A549 (cell line): ENCODE measurements at regions not wholly inside any gene's neighbourhood (a gene's known extent, or its start where the extent isn't known, plus 50 kb on each side); places are given as distances from the start of the nearest gene placed in this dataset.

Experiments used
- ATAC-seq, 2 experiments: fragments of 200-7000 bp in 1 of 2; fragments of >200 bp in 1 of 2; cut with Nextera tagmentation in 1 of 2; cut with Tn5 transposase in 1 of 2; 3 replicates each; pipeline versions ENCODE4 v1.8.0 to v1.9.1; 2018 to 2020; ENCODE audit warnings: mild to moderate bottlenecking in 1 of 2, moderate library complexity in 1 of 2
- CTCF ChIA-PET: fragments of 300-600 bp; sonication (Branson Sonifier 250); formaldehyde crosslinking; extraction: SDS; loops from one replicate; lab custom pipeline; 2021; ENCODE audit warnings: antibody characterized with exemption, inconsistent platforms; lab: Yijun Ruan, JAX
- POLR2A ChIA-PET: fragments of 350-600 bp; formaldehyde crosslinking; extraction: SDS; loops from one replicate; lab custom pipeline; 2021; ENCODE audit warnings: antibody characterized with exemption, inconsistent platforms; lab: Yijun Ruan, JAX
- DNase-seq, 2 experiments: peaks; one replicate each; pipeline versions ENCODE4 v3.0.0 to v3.0.0-alpha.2; 2011 to 2016; ENCODE audit warnings: low read depth in 1 of 2, low spot score in 1 of 2
- FAIRE-seq: peaks from 2 replicates; lab custom pipeline; 2011; peaks lifted over from hg19 to GRCh38; lab: Jason Lieb, UNC
- H3K27ac ChIP-seq, 2 experiments: fragments of >200 bp; sonication (Bioruptor Twin); formaldehyde crosslinking; 3 replicates each; pipeline ENCODE4 v1.5.1; 2016 to 2017
- H3K4me1 ChIP-seq: fragments of >200 bp; sonication (Bioruptor Twin); formaldehyde crosslinking; 3 replicates; pipeline ENCODE4 v1.6.1; 2016
- H3K4me2 ChIP-seq: fragments of >200 bp; sonication (Bioruptor Twin); formaldehyde crosslinking; 3 replicates; pipeline ENCODE4 v1.6.1; 2016
- H3K4me3 ChIP-seq: fragments of >200 bp; sonication (Bioruptor Twin); formaldehyde crosslinking; 3 replicates; pipeline ENCODE4 v1.5.1; 2016
- H3K9me3 ChIP-seq: fragments of >200 bp; sonication (Bioruptor Twin); formaldehyde crosslinking; 3 replicates; pipeline ENCODE4 v1.6.1; 2016
- CBX8 ChIP-seq: fragments of 200-600 bp; sonication (generic); IDR thresholded peaks from 2 replicates; pipeline ENCODE4 v1.6.1; 2016
- CHD4 ChIP-seq: fragments of 200-600 bp; sonication (generic); IDR thresholded peaks from 2 replicates; pipeline ENCODE4 v1.6.1; 2016; ENCODE audit warnings: antibody characterized with exemption, mild to moderate bottlenecking, borderline replicate concordance
- E2F6 ChIP-seq: IDR thresholded peaks from 2 replicates; pipeline ENCODE4 v1.6.1; 2012; ENCODE audit warnings: low read depth, borderline replicate concordance
- EHF ChIP-seq: fragments of 250-450 bp; sonication (Bioruptor Pico); IDR thresholded peaks from 2 replicates; pipeline ENCODE4 v1.5.0; 2020; ENCODE audit warnings: mild to moderate bottlenecking
- EHMT2 ChIP-seq: fragments of 200-600 bp; sonication (generic); IDR thresholded peaks from 2 replicates; pipeline ENCODE4 v1.6.1; 2016; ENCODE audit warnings: antibody characterized with exemption, low read depth, mild to moderate bottlenecking, moderate library complexity
- EP300 ChIP-seq, 2 experiments: fragments of >200 bp; sonication (Bioruptor Twin); formaldehyde crosslinking; IDR thresholded peaks; 2 replicates in 1 of 2; 3 replicates in 1 of 2; pipeline ENCODE4 v1.6.1; 2016 to 2017
- FOSL2 ChIP-seq, 2 experiments: fragments of 450-650 bp in 1 of 2; fragments of >200 bp in 1 of 2; sonication (Bioruptor Twin) in 1 of 2; formaldehyde crosslinking; IDR thresholded peaks; 2 replicates each; pipeline versions ENCODE4 v1.5.0 to v1.6.1; 2016 to 2020; ENCODE audit warnings: mild to moderate bottlenecking in 1 of 2, moderate library complexity in 1 of 2
- GATA3 ChIP-seq: IDR thresholded peaks from 2 replicates; pipeline ENCODE4 v1.6.1; 2012; ENCODE audit warnings: borderline replicate concordance
- HDAC2 ChIP-seq: fragments of 200-600 bp; sonication (generic); IDR thresholded peaks from 2 replicates; pipeline ENCODE4 v1.6.1; 2016
- HOXA7 ChIP-seq: fragments of 250-450 bp; sonication (Bioruptor Pico); IDR thresholded peaks from 2 replicates; pipeline ENCODE4 v1.5.0; 2020; ENCODE audit warnings: mild to moderate bottlenecking, moderate library complexity
- KDM1A ChIP-seq: fragments of 200-600 bp; sonication (generic); IDR thresholded peaks from 2 replicates; pipeline ENCODE4 v1.6.1; 2016; ENCODE audit warnings: low read depth, mild to moderate bottlenecking
- NPAS2 ChIP-seq: fragments of 250-450 bp; sonication (Bioruptor Pico); IDR thresholded peaks from 2 replicates; pipeline ENCODE4 v1.8.0; 2022; ENCODE audit warnings: mild to moderate bottlenecking, moderate library complexity, borderline replicate concordance
- RCOR1 ChIP-seq: fragments of 150-350 bp; IDR thresholded peaks from 2 replicates; pipeline ENCODE4 v1.6.1; 2014; ENCODE audit warnings: antibody characterized with exemption, low read length, low read depth
- TFCP2L1 ChIP-seq: fragments of 250-450 bp; sonication (Bioruptor Pico); IDR thresholded peaks from 2 replicates; pipeline ENCODE4 v1.5.0; 2021; ENCODE audit warnings: mild to moderate bottlenecking
- ZC3H11A ChIP-seq: fragments of 450-650 bp; IDR thresholded peaks from 2 replicates; pipeline ENCODE4 v1.6.1; 2014; ENCODE audit warnings: antibody characterized with exemption, mild to moderate bottlenecking
- ZFP36 ChIP-seq: fragments of 450-650 bp; IDR thresholded peaks from 2 replicates; pipeline ENCODE4 v1.6.1; 2014; ENCODE audit warnings: borderline replicate concordance; ENCODE audit not compliant: partially characterized antibody
- ZNF302 ChIP-seq: fragments of 250-450 bp; sonication (Bioruptor Pico); IDR thresholded peaks from 2 replicates; pipeline ENCODE4 v1.9.0; 2021; ENCODE audit warnings: inconsistent platforms, mild to moderate bottlenecking, moderate library complexity
- WGBS: methylation state at CpG from one replicate; pipeline ENCODE4 v1.1.6; 2017; ENCODE audit errors: missing lambda C conversion rate; 5-methylcytosine and 5-hydroxymethylcytosine counted together
- TF ChIP-seq, protein P1 (sequence below): fragments of >200 bp; sonication (Bioruptor Twin); formaldehyde crosslinking; IDR thresholded peaks from 3 replicates; pipeline ENCODE4 v1.6.1; 2016
- TF ChIP-seq, protein P2 (sequence below): fragments of 200-600 bp; sonication (generic); IDR thresholded peaks from 2 replicates; pipeline ENCODE4 v1.6.1; 2016; ENCODE audit warnings: antibody characterized with exemption, mild to moderate bottlenecking, moderate library complexity
- TF ChIP-seq, protein P3 (sequence below): fragments of 250-450 bp; sonication (Bioruptor Pico); IDR thresholded peaks from 2 replicates; pipeline ENCODE4 v1.5.0; 2020; ENCODE audit warnings: low read depth, mild to moderate bottlenecking, moderate library complexity
- TF ChIP-seq, protein P4 (sequence below): IDR thresholded peaks from 2 replicates; pipeline ENCODE4 v1.6.1; 2012

DNA sequence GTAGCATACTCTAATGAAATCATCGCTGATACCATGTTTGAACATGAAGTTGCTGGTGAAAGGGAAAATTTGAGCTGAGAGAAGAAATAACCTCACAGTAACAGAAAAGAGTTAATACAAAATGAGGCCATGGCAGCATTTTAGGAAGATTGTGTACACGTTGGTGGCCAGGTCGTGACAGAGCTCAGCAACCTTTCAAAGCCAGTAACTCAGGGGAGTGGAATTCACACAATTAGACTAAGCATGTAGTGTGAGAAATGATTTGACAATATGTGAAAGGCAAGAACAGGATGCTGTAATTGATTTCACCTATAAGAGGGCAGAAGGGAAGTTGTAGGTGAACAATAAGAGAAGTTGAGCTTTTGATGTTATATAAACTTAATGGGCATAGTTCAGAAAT is 246.3 kb downstream of the OGFRL1 start:
- H3K27ac ChIP-seq, result no peak overlapping the region
- no peak overlapping the region for H3K4me3 ChIP-seq
- no peak overlapping the region for H3K4me2 ChIP-seq
- FAIRE-seq (no peak), DNase-seq (no peak), ATAC-seq (no peak)
- no peaks in the 10 kb centered on the region for H3K9me3 ChIP-seq
- POLR2A ChIA-PET, result no interaction called here
- 16% methylated on average over 3 of the region's 3 CpGs for WGBS
- H3K4me1 ChIP-seq, result no peaks in the 10 kb centered on the region
- CTCF ChIA-PET, result interaction anchor here (0.6 to 1.6 kb wide), 4 partner anchors 10 to 1840 kb away, joined by 3 to 4 read pairs (median 3); no protein-coding TSS in a partner anchor
- no peak for TF ChIP-seq CBX8

DNA sequence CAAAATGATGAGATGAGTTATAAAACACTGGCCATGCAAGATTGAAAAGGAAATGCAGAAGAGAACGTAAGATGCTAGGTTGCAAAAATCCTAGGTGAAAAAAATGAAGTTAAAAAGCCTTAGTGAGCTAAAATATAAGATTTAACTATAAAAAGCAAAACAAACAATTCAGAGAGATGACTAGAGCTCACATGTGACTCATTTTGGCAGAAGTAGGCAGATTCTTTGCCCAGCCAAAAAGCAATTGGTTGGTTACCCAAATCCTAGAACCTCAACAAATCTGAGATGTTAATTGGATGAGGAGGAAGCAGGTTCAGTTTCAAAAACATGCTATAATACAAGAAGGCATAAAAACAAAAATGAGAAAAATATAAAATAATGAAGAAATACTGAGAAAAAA is 249.1 kb downstream of the OGFRL1 start:
- POLR2A ChIA-PET, result no interaction called here
- FAIRE-seq (no peak), DNase-seq (no peak), ATAC-seq (no peak)
- no peak overlapping the region for H3K27ac ChIP-seq
- WGBS, result 14% methylated on average over 1 of the region's 1 CpG
- H3K4me2 ChIP-seq, result no peak overlapping the region
- no peaks in the 10 kb centered on the region for H3K9me3 ChIP-seq
- CTCF ChIA-PET, result interaction anchor here (2.3 kb wide), 1 partner anchor 11 kb away, joined by 8 read pairs; no protein-coding TSS in a partner anchor
- H3K4me3 ChIP-seq, result no peak overlapping the region
- TF ChIP-seq FOSL2 (IDR thresholded peaks at IDR 0.05), result no peak
- TF ChIP-seq FOSL2 (CRISPR knock-in tag; IDR thresholded peaks at IDR 0.05), result no peak
- no peak for TF ChIP-seq EHMT2
- no peak for TF ChIP-seq CBX8
- no peak for TF ChIP-seq ZNF302 (CRISPR knock-in tag)
- TF ChIP-seq KDM1A, result no peak
- no peak for TF ChIP-seq HOXA7 (CRISPR knock-in tag)
- TF ChIP-seq E2F6, result no peak
- TF ChIP-seq RCOR1, result no peak
- TF ChIP-seq, protein P1, sequence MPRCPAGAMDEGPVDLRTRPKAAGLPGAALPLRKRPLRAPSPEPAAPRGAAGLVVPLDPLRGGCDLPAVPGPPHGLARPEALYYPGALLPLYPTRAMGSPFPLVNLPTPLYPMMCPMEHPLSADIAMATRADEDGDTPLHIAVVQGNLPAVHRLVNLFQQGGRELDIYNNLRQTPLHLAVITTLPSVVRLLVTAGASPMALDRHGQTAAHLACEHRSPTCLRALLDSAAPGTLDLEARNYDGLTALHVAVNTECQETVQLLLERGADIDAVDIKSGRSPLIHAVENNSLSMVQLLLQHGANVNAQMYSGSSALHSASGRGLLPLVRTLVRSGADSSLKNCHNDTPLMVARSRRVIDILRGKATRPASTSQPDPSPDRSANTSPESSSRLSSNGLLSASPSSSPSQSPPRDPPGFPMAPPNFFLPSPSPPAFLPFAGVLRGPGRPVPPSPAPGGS, result no peak
- no peak for TF ChIP-seq NPAS2 (CRISPR knock-in tag)
- TF ChIP-seq CHD4, result no peak
- no peak for TF ChIP-seq HDAC2
- TF ChIP-seq GATA3, result no peak
- TF ChIP-seq ZFP36, result no peak
- H3K4me1 ChIP-seq, result no peaks in the 10 kb centered on the region

GRCh38 chr6:71544028-71544427 is 255.4 kb downstream of the OGFRL1 start:
- CTCF ChIA-PET, result no interaction called here
- FAIRE-seq, result no peak

More at GRCh38 chr6:71544028-71544427, 255.4 kb downstream of the OGFRL1 start:
- TF ChIP-seq, protein P2, sequence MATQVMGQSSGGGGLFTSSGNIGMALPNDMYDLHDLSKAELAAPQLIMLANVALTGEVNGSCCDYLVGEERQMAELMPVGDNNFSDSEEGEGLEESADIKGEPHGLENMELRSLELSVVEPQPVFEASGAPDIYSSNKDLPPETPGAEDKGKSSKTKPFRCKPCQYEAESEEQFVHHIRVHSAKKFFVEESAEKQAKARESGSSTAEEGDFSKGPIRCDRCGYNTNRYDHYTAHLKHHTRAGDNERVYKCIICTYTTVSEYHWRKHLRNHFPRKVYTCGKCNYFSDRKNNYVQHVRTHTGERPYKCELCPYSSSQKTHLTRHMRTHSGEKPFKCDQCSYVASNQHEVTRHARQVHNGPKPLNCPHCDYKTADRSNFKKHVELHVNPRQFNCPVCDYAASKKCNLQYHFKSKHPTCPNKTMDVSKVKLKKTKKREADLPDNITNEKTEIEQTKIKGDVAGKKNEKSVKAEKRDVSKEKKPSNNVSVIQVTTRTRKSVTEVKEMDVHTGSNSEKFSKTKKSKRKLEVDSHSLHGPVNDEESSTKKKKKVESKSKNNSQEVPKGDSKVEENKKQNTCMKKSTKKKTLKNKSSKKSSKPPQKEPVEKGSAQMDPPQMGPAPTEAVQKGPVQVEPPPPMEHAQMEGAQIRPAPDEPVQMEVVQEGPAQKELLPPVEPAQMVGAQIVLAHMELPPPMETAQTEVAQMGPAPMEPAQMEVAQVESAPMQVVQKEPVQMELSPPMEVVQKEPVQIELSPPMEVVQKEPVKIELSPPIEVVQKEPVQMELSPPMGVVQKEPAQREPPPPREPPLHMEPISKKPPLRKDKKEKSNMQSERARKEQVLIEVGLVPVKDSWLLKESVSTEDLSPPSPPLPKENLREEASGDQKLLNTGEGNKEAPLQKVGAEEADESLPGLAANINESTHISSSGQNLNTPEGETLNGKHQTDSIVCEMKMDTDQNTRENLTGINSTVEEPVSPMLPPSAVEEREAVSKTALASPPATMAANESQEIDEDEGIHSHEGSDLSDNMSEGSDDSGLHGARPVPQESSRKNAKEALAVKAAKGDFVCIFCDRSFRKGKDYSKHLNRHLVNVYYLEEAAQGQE, result no peak
- no peak for TF ChIP-seq HDAC2
- TF ChIP-seq, protein P3, sequence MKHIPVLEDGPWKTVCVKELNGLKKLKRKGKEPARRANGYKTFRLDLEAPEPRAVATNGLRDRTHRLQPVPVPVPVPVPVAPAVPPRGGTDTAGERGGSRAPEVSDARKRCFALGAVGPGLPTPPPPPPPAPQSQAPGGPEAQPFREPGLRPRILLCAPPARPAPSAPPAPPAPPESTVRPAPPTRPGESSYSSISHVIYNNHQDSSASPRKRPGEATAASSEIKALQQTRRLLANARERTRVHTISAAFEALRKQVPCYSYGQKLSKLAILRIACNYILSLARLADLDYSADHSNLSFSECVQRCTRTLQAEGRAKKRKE (CRISPR knock-in tag), result no peak
- no peak for TF ChIP-seq ZC3H11A
- TF ChIP-seq E2F6, result no peak
- no peak for TF ChIP-seq ZFP36
- no peak for TF ChIP-seq RCOR1
- TF ChIP-seq TFCP2L1, result no peak
- TF ChIP-seq EHF (CRISPR knock-in tag), result no peak
- no peak for TF ChIP-seq ZNF302 (CRISPR knock-in tag)
- no peak for TF ChIP-seq NPAS2 (CRISPR knock-in tag)
- TF ChIP-seq, protein P4, sequence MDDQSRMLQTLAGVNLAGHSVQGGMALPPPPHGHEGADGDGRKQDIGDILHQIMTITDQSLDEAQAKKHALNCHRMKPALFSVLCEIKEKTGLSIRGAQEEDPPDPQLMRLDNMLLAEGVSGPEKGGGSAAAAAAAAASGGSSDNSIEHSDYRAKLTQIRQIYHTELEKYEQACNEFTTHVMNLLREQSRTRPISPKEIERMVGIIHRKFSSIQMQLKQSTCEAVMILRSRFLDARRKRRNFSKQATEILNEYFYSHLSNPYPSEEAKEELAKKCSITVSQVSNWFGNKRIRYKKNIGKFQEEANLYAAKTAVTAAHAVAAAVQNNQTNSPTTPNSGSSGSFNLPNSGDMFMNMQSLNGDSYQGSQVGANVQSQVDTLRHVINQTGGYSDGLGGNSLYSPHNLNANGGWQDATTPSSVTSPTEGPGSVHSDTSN, result no peak
- no peak for TF ChIP-seq EP300 (IDR thresholded peaks at IDR 0.05)
- Histone ChIP-seq H3K9me3 (no peaks in the 10 kb centered on the region), H3K4me3 (no peak overlapping the region), H3K4me2 (no peak overlapping the region), H3K4me1 (no peaks in the 10 kb centered on the region), H3K27ac (no peak overlapping the region)
- no peak for DNase-seq
- POLR2A ChIA-PET, result no interaction called here
- 36% methylated on average over 4 of the region's 4 CpGs for WGBS
- ATAC-seq, result no peak
